H1 (cell line): ENCODE measurements at regions not wholly inside any gene's neighbourhood (a gene's known extent, or its start where the extent isn't known, plus 50 kb on each side); places are given as distances from the start of the nearest gene placed in this dataset.

ENCODE experiments used
- CTCF ChIA-PET: fragments of 300-600 bp; sonication (Branson Sonifier 250); formaldehyde crosslinking; loops from one replicate; lab custom pipeline; 2021; ENCODE audit not compliant: partially characterized antibody; lab: Charles Lee
- POLR2A ChIA-PET: fragments of 300-600 bp; sonication (Branson Sonifier 250); formaldehyde crosslinking; loops from one replicate; lab custom pipeline; 2021; ENCODE audit warnings: inconsistent platforms; ENCODE audit not compliant: partially characterized antibody; lab: Charles Lee
- DNase-seq, 2 experiments: peaks; one replicate each; pipeline versions ENCODE4 v3.0.0 to v3.0.0-alpha.2; 2010 to 2022; ENCODE audit warnings: low spot score in 2 of 2, low read depth in 1 of 2, mixed read lengths in 1 of 2
- FAIRE-seq: peaks from 2 replicates; lab custom pipeline; 2011; peaks lifted over from hg19 to GRCh38; lab: Jason Lieb, UNC
- H2AFZ ChIP-seq: 2 replicates; pipeline ENCODE4 v1.8.1; 2012; ENCODE audit warnings: low read length, inconsistent platforms
- H2AK5ac ChIP-seq: 2 replicates; pipeline ENCODE4 v1.6.1; 2013; ENCODE audit warnings: low read depth, low read length
- H2BK120ac ChIP-seq: replicated peaks from 2 replicates; pipeline ENCODE3; 2013; ENCODE audit warnings: low read depth, low read length, inconsistent platforms
- H2BK12ac ChIP-seq: 2 replicates; pipeline ENCODE4 v1.6.1; 2013; ENCODE audit warnings: low read depth, low read length
- H2BK15ac ChIP-seq: 2 replicates; pipeline ENCODE4 v1.6.1; 2013; ENCODE audit warnings: low read length
- H2BK20ac ChIP-seq: 2 replicates; pipeline ENCODE4 v1.6.1; 2013; ENCODE audit warnings: low read length
- H2BK5ac ChIP-seq: 2 replicates; pipeline ENCODE4 v1.6.1; 2013; ENCODE audit warnings: low read depth, low read length
- H3K14ac ChIP-seq: 2 replicates; pipeline ENCODE4 v1.6.1; 2013; ENCODE audit warnings: inconsistent platforms; ENCODE audit not compliant: insufficient read length
- H3K18ac ChIP-seq: 2 replicates; pipeline ENCODE4 v1.6.1; 2013; ENCODE audit warnings: low read length; ENCODE audit errors: extremely low read depth
- H3K23ac ChIP-seq: 2 replicates; pipeline ENCODE4 v1.6.1; 2013; ENCODE audit warnings: inconsistent platforms; ENCODE audit not compliant: insufficient read length
- H3K23me2 ChIP-seq: 2 replicates; pipeline ENCODE4 v1.6.1; 2013; ENCODE audit warnings: low read depth, low read length
- H3K27ac ChIP-seq: 2 replicates; pipeline ENCODE4 v1.6.1; 2011; ENCODE audit warnings: low read depth, low read length, inconsistent platforms
- H3K27me3 ChIP-seq, 4 experiments: replicated peaks in 1 of 4; 1 replicate in 1 of 4; 2 replicates in 3 of 4; pipeline versions ENCODE4 v1.6.1 to v1.8.1; 2011 to 2013; ENCODE audit warnings: low read length in 3 of 4, mild to moderate bottlenecking in 3 of 4, inconsistent platforms in 2 of 4, mixed read lengths in 2 of 4, moderate library complexity in 1 of 4; ENCODE audit not compliant: control insufficient read depth in 3 of 4, insufficient read depth in 3 of 4; ENCODE audit errors: extremely low read depth in 1 of 4
- H3K36me3 ChIP-seq, 4 experiments: 2 replicates each; pipeline versions ENCODE4 v1.6.1 to v1.8.1; 2011 to 2013; ENCODE audit warnings: mild to moderate bottlenecking in 4 of 4, low read length in 3 of 4, moderate library complexity in 2 of 4, control low read depth in 1 of 4, inconsistent platforms in 1 of 4; ENCODE audit not compliant: insufficient read depth in 4 of 4, control insufficient read depth in 2 of 4
- H3K4ac ChIP-seq: replicated peaks from 2 replicates; pipeline ENCODE3; 2013; ENCODE audit warnings: low read length, low read depth, mixed read lengths, inconsistent platforms; ENCODE audit not compliant: insufficient read length
- H3K4me1 ChIP-seq, 4 experiments: replicated peaks in 1 of 4; 1 replicate in 1 of 4; 2 replicates in 3 of 4; pipeline versions ENCODE4 v1.6.1 to v1.8.1; 2011 to 2013; ENCODE audit warnings: low read length in 3 of 4, inconsistent platforms in 2 of 4, mixed read lengths in 1 of 4; ENCODE audit not compliant: insufficient read depth in 4 of 4, control insufficient read depth in 3 of 4
- H3K4me2 ChIP-seq, 2 experiments: 2 replicates each; pipeline versions ENCODE4 v1.6.1 to v1.8.1; 2011 to 2013; ENCODE audit warnings: low read depth in 2 of 2, low read length in 2 of 2, control low read depth in 1 of 2, inconsistent platforms in 1 of 2, mild to moderate bottlenecking in 1 of 2; ENCODE audit not compliant: insufficient read depth in 1 of 2
- H3K4me3 ChIP-seq, 4 experiments: fragments of 200-600, 300-600 bp in 1 of 4; sonication (generic), shearing (Covaris generic), sonication (Bioruptor Twin) in 1 of 4; 2 replicates each; pipeline versions ENCODE4 v1.5.1 to v1.8.1; 2011 to 2016; ENCODE audit warnings: low read length in 4 of 4, low read depth in 3 of 4, control low read depth in 2 of 4, inconsistent platforms in 2 of 4, mild to moderate bottlenecking in 2 of 4, mixed read lengths in 1 of 4, moderate library complexity in 1 of 4; ENCODE audit not compliant: insufficient read depth in 2 of 4; ENCODE audit errors: extremely low read depth in 1 of 4
- H3K56ac ChIP-seq: replicated peaks from 2 replicates; pipeline ENCODE3; 2013; ENCODE audit warnings: low read depth, mild to moderate bottlenecking, mixed read lengths, low read length, inconsistent platforms; ENCODE audit not compliant: insufficient read length
- H3K79me1 ChIP-seq: 2 replicates; pipeline ENCODE4 v1.6.1; 2013; ENCODE audit warnings: low read depth, low read length, control low read depth
- H3K79me2 ChIP-seq, 2 experiments: 2 replicates each; pipeline versions ENCODE4 v1.6.1 to v1.8.1; 2012 to 2013; ENCODE audit warnings: low read length in 2 of 2, mild to moderate bottlenecking in 2 of 2, inconsistent platforms in 1 of 2; ENCODE audit not compliant: insufficient read depth in 2 of 2, control insufficient read depth in 1 of 2
- H3K9ac ChIP-seq, 4 experiments: replicated peaks in 1 of 4; 1 replicate in 1 of 4; 2 replicates in 3 of 4; pipeline versions ENCODE4 v1.6.1 to v1.8.1; 2011 to 2013; ENCODE audit warnings: low read depth in 3 of 4, low read length in 3 of 4, control low read depth in 2 of 4, mild to moderate bottlenecking in 2 of 4, moderate library complexity in 2 of 4, inconsistent platforms in 1 of 4; ENCODE audit errors: extremely low read depth in 1 of 4
- H3K9me3 ChIP-seq, 2 experiments: 2 replicates each; pipeline versions ENCODE4 v1.6.1 to v1.8.1; 2012 to 2013; ENCODE audit warnings: mild to moderate bottlenecking in 2 of 2, moderate library complexity in 2 of 2, control low read depth in 1 of 2, inconsistent platforms in 1 of 2, low read depth in 1 of 2, low read length in 1 of 2, mixed read lengths in 1 of 2; ENCODE audit not compliant: insufficient read depth in 2 of 2
- H4K20me1 ChIP-seq, 2 experiments: replicated peaks in 1 of 2; 2 replicates each; pipeline versions ENCODE3 to v1.8.1; 2011 to 2013; ENCODE audit warnings: inconsistent platforms in 2 of 2, low read length in 2 of 2, mild to moderate bottlenecking in 1 of 2; ENCODE audit not compliant: insufficient read depth in 2 of 2, control insufficient read depth in 1 of 2
- H4K5ac ChIP-seq: 2 replicates; pipeline ENCODE4 v1.6.1; 2013; ENCODE audit warnings: low read length, low read depth, mixed read lengths, inconsistent platforms; ENCODE audit not compliant: insufficient read length
- H4K8ac ChIP-seq: 2 replicates; pipeline ENCODE4 v1.8.0; 2013; ENCODE audit warnings: mild to moderate bottlenecking, moderate library complexity, low read length, inconsistent platforms; ENCODE audit not compliant: insufficient read depth; ENCODE audit errors: extremely low read depth
- H4K91ac ChIP-seq: replicated peaks from 2 replicates; pipeline ENCODE3; 2013; ENCODE audit warnings: low read length, mixed read lengths, inconsistent platforms; ENCODE audit not compliant: insufficient read length
- ASH2L ChIP-seq: fragments of 200-600, 300-600 bp; sonication (generic); IDR thresholded peaks from one replicate; pipeline ENCODE4 v1.7.1; 2017; ENCODE audit warnings: low read length
- BACH1 ChIP-seq: IDR thresholded peaks from 2 replicates; pipeline ENCODE4 v1.6.1; 2012; ENCODE audit warnings: low read length, improper control_type of control experiment
- HDAC2 ChIP-seq, 2 experiments: fragments of 300-600 bp in 1 of 2; sonication (generic) in 1 of 2; IDR thresholded peaks; 2 replicates each; pipeline ENCODE4 v1.6.1; 2011 to 2012; ENCODE audit warnings: low read depth in 2 of 2, low read length in 2 of 2, mild to moderate bottlenecking in 2 of 2, moderate library complexity in 2 of 2, borderline replicate concordance in 1 of 2, inconsistent platforms in 1 of 2
- HDAC6 ChIP-seq: IDR thresholded peaks from one replicate; pipeline ENCODE4 v1.7.1; 2012; ENCODE audit warnings: low read depth, mild to moderate bottlenecking, inconsistent platforms, low read length, moderate library complexity
- JUN ChIP-seq: IDR thresholded peaks from 2 replicates; pipeline ENCODE4 v1.6.1; 2011; ENCODE audit warnings: low read depth, mild to moderate bottlenecking, improper control_type of control experiment, low read length
- PHF8 ChIP-seq: fragments of 200-600 bp; sonication (generic); conservative IDR thresholded peaks from 2 replicates; pipeline ENCODE4 v1.7.1; 2012; ENCODE audit warnings: low read depth, mild to moderate bottlenecking, inconsistent platforms, low read length, moderate library complexity
- POLR2AphosphoS5 ChIP-seq: IDR thresholded peaks from 2 replicates; pipeline ENCODE4 v1.6.1; 2011; ENCODE audit warnings: low read depth, low read length
- SIN3A ChIP-seq, 2 experiments: IDR thresholded peaks in 1 of 2; conservative IDR thresholded peaks in 1 of 2; 2 replicates each; pipeline ENCODE4 v1.6.1; 2011 to 2012; ENCODE audit warnings: low read length in 2 of 2, improper control_type of control experiment in 1 of 2, low read depth in 1 of 2, mild to moderate bottlenecking in 1 of 2
- SIRT6 ChIP-seq: IDR thresholded peaks from one replicate; pipeline ENCODE4 v1.7.1; 2012; ENCODE audit warnings: low read length, inconsistent platforms
- SP4 ChIP-seq: IDR thresholded peaks from 2 replicates; pipeline ENCODE4 v1.6.1; 2012; ENCODE audit warnings: low read length, inconsistent platforms
- SRF ChIP-seq: IDR thresholded peaks from 2 replicates; pipeline ENCODE4 v1.6.1; 2011; ENCODE audit warnings: mild to moderate bottlenecking, low read depth, low read length, moderate library complexity
- TBP ChIP-seq: IDR thresholded peaks from 2 replicates; pipeline ENCODE4 v1.6.1; 2011; ENCODE audit warnings: low read depth, low read length, improper control_type of control experiment
- TCF12 ChIP-seq: IDR thresholded peaks from 2 replicates; pipeline ENCODE4 v1.6.1; 2011; ENCODE audit warnings: low read depth, mild to moderate bottlenecking, low read length
- TEAD4 ChIP-seq: IDR thresholded peaks from 2 replicates; pipeline ENCODE4 v1.6.1; 2012; ENCODE audit warnings: low read depth, low read length, inconsistent platforms, mixed read lengths
- USF2 ChIP-seq: IDR thresholded peaks from 2 replicates; pipeline ENCODE4 v1.6.1; 2011; ENCODE audit warnings: low read length, improper control_type of control experiment
- WGBS, 2 experiments: shearing (Covaris generic) in 1 of 2; methylation state at CpG; one replicate each; pipeline versions ENCODE4 v1.1.6 to v1.1.7; 2013 to 2015; ENCODE audit warnings: low lambda C conversion rate in 2 of 2, mixed read lengths in 2 of 2, inconsistent platforms in 1 of 2, low coverage in 1 of 2, missing lambda C conversion rate in 1 of 2; ENCODE audit not compliant: insufficient replicate concordance in 2 of 2, insufficient coverage in 1 of 2, insufficient read length in 1 of 2; ENCODE audit errors: extremely low coverage in 1 of 2, missing lambda C conversion rate in 1 of 2; 5-methylcytosine and 5-hydroxymethylcytosine counted together

GRCh38 chr4:138828926-138829325, 186.7 kb upstream of the NOCT start:
- H3K23me2 ChIP-seq, result no peaks in the 10 kb centered on the region
- H3K9me3 ChIP-seq, result no peaks in the 10 kb centered on the region
- H2BK15ac ChIP-seq, result no peak overlapping the region
- H3K36me3 ChIP-seq, result no peaks in the 10 kb centered on the region
- H4K8ac ChIP-seq, result no peak overlapping the region
- H2BK120ac ChIP-seq, result no peak overlapping the region
- POLR2A ChIA-PET, result no interaction called here
- H4K91ac ChIP-seq, result no peak overlapping the region
- 86% methylated on average over 1 of the region's 1 CpG; no CpG with 5 or more reads in 1 of the 2 experiments for WGBS, 2 experiments
- no peak overlapping the region for H4K5ac ChIP-seq
- no peaks in the 10 kb centered on the region for H3K79me1 ChIP-seq
- no peak overlapping the region for H3K14ac ChIP-seq
- H3K27ac ChIP-seq, result no peak overlapping the region
- H3K4ac ChIP-seq, result no peak overlapping the region
- H3K56ac ChIP-seq, result no peak overlapping the region
- H4K20me1 ChIP-seq, result no peaks in the 10 kb centered on the region
- CTCF ChIA-PET, result interaction anchor here (0.5 to 1.2 kb wide), 4 partner anchors 17 to 273 kb away, joined by 3 to 4 read pairs (median 4); no protein-coding TSS in a partner anchor
- H2BK5ac ChIP-seq, result no peak overlapping the region
- H2BK12ac ChIP-seq, result no peak overlapping the region
- H3K27me3 ChIP-seq, result no peaks in the 10 kb centered on the region
- H3K79me2 ChIP-seq, result no peaks in the 10 kb centered on the region
- no peak overlapping the region for H3K23ac ChIP-seq
- H2AFZ ChIP-seq, result no peak overlapping the region
- H3K4me3 ChIP-seq, result no peak overlapping the region
- no peak overlapping the region for H2BK20ac ChIP-seq
- H3K18ac ChIP-seq, result no peak overlapping the region
- H3K9ac ChIP-seq, result no peak overlapping the region
- DNase-seq (no peak), FAIRE-seq (no peak)
- H2AK5ac ChIP-seq, result no peak overlapping the region
- no peaks in the 10 kb centered on the region for H3K4me1 ChIP-seq
- H3K4me2 ChIP-seq, result no peak overlapping the region
- TF ChIP-seq PHF8 (no peak), SIRT6 (no peak), TBP (no peak), TCF12 (no peak), SRF (no peak), SIN3A (conservative IDR thresholded peaks at IDR 0.05 in 1 of 2, IDR thresholded peaks at IDR 0.05 in 1 of 2; ENCODE audit: low read depth in 1 of 2, low read length in 2 of 2) (no peak), HDAC2 (IDR thresholded peaks at IDR 0.05; ENCODE audit: borderline replicate concordance in 1 of 2, low read depth in 2 of 2, low read length in 2 of 2) (no peak), JUN (no peak), POLR2AphosphoS5 (no peak), BACH1 (no peak), TEAD4 (no peak), SP4 (no peak), HDAC6 (no peak), USF2 (no peak), ASH2L (no peak)
